ENCODE measurements at regions not wholly inside any gene's neighbourhood (a gene's known extent, or its start where the extent isn't known, plus 50 kb on each side); places are given as distances from the start of the nearest gene placed in this dataset.

DNA sequence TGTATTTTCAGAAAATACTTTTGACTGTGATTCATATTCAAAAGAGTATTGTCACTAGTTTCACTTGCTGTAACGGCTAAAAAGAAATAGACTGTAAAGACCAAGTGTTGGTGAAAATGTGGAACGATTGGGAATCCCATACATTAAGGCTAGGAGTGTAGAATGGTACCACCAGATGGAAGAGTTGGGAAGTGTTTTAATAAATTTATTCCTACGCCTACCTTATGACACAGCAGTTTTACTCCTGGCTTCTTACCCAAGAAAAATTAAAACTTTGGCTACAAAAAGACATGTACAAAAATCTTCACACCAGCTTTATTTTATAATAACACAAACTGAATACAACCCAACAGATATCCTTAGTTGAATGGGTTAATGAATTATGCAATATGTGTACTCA lies 256.2 kb downstream of the TAF11L14 start:
- TF ChIP-seq, protein P1, sequence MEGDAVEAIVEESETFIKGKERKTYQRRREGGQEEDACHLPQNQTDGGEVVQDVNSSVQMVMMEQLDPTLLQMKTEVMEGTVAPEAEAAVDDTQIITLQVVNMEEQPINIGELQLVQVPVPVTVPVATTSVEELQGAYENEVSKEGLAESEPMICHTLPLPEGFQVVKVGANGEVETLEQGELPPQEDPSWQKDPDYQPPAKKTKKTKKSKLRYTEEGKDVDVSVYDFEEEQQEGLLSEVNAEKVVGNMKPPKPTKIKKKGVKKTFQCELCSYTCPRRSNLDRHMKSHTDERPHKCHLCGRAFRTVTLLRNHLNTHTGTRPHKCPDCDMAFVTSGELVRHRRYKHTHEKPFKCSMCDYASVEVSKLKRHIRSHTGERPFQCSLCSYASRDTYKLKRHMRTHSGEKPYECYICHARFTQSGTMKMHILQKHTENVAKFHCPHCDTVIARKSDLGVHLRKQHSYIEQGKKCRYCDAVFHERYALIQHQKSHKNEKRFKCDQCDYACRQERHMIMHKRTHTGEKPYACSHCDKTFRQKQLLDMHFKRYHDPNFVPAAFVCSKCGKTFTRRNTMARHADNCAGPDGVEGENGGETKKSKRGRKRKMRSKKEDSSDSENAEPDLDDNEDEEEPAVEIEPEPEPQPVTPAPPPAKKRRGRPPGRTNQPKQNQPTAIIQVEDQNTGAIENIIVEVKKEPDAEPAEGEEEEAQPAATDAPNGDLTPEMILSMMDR (IDR thresholded peaks at IDR 0.05) = no peak
- TF ChIP-seq, protein P2, sequence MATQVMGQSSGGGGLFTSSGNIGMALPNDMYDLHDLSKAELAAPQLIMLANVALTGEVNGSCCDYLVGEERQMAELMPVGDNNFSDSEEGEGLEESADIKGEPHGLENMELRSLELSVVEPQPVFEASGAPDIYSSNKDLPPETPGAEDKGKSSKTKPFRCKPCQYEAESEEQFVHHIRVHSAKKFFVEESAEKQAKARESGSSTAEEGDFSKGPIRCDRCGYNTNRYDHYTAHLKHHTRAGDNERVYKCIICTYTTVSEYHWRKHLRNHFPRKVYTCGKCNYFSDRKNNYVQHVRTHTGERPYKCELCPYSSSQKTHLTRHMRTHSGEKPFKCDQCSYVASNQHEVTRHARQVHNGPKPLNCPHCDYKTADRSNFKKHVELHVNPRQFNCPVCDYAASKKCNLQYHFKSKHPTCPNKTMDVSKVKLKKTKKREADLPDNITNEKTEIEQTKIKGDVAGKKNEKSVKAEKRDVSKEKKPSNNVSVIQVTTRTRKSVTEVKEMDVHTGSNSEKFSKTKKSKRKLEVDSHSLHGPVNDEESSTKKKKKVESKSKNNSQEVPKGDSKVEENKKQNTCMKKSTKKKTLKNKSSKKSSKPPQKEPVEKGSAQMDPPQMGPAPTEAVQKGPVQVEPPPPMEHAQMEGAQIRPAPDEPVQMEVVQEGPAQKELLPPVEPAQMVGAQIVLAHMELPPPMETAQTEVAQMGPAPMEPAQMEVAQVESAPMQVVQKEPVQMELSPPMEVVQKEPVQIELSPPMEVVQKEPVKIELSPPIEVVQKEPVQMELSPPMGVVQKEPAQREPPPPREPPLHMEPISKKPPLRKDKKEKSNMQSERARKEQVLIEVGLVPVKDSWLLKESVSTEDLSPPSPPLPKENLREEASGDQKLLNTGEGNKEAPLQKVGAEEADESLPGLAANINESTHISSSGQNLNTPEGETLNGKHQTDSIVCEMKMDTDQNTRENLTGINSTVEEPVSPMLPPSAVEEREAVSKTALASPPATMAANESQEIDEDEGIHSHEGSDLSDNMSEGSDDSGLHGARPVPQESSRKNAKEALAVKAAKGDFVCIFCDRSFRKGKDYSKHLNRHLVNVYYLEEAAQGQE (IDR thresholded peaks at IDR 0.05; ENCODE audit: insufficient read depth in 1 of 2, low read depth in 2 of 2, low read length in 1 of 2) = no peak
- TF ChIP-seq POLR2AphosphoS5 (IDR thresholded peaks at IDR 0.05; ENCODE audit: low read depth, low read length) (no peak), SIN3A (IDR thresholded peaks at IDR 0.05; ENCODE audit: borderline replicate concordance, insufficient read depth, low read depth, low read length) (no peak)
